Mucosa of descending colon (tissue), 3 donors: ENCODE measurements at regions not wholly inside any gene's neighbourhood (a gene's known extent, or its start where the extent isn't known, plus 50 kb on each side); places are given as distances from the start of the nearest gene placed in this dataset.

Source experiments
- ATAC-seq: fragments of 200-7000 bp; cut with Tn5 transposase; one replicate; pipeline ENCODE4 v1.9.1; 2020; ENCODE audit warnings: mild to moderate bottlenecking, moderate library complexity
- DNase-seq, 3 donors: peaks; one replicate each; pipeline ENCODE4 v3.0.0-alpha.2; 2020
- H3K36me3 ChIP-seq: fragments of 200-600 bp; one replicate; pipeline ENCODE4 v1.8.0; 2021; ENCODE audit warnings: low read depth, mild to moderate bottlenecking
- H3K4me1 ChIP-seq: fragments of 200-600 bp; one replicate; pipeline ENCODE4 v1.8.0; 2021; ENCODE audit warnings: low read depth, mild to moderate bottlenecking
- H3K4me3 ChIP-seq: fragments of 200-600 bp; one replicate; pipeline ENCODE4 v1.8.0; 2021; ENCODE audit warnings: mild to moderate bottlenecking
- H3K9me3 ChIP-seq: fragments of 200-600 bp; one replicate; pipeline ENCODE4 v1.8.0; 2021; ENCODE audit warnings: mild to moderate bottlenecking
- intact Hi-C, 2 donors: fragments of 100-400 bp; cut with DNase I in 1 of 2; cut with micrococcal nuclease in 1 of 2; formaldehyde crosslinking; loops; one replicate each; pipeline versions ENCODE4 v1.11.0 to v1.11.1; 2022; cut with DNase I, micrococcal nuclease
- TF ChIP-seq, protein P1 (sequence below): fragments of 200-600 bp; IDR thresholded peaks from one replicate; pipeline ENCODE4 v1.8.0; 2022; ENCODE audit warnings: antibody characterized with exemption, mild to moderate bottlenecking
- donor health status: DM: no; HTN: no; CAD: no; lungs with moderate emphysema.
- donor health status: DM: no; HTN: no; CAD: no.
- donor health status: DM: no; HTN: yes; CAD: no.

GRCh38 chr7:119033641-119034040 is 809.1 kb downstream of the ANKRD7 start:
- H3K36me3 ChIP-seq: no peaks in the 10 kb centered on the region
- TF ChIP-seq, protein P1, sequence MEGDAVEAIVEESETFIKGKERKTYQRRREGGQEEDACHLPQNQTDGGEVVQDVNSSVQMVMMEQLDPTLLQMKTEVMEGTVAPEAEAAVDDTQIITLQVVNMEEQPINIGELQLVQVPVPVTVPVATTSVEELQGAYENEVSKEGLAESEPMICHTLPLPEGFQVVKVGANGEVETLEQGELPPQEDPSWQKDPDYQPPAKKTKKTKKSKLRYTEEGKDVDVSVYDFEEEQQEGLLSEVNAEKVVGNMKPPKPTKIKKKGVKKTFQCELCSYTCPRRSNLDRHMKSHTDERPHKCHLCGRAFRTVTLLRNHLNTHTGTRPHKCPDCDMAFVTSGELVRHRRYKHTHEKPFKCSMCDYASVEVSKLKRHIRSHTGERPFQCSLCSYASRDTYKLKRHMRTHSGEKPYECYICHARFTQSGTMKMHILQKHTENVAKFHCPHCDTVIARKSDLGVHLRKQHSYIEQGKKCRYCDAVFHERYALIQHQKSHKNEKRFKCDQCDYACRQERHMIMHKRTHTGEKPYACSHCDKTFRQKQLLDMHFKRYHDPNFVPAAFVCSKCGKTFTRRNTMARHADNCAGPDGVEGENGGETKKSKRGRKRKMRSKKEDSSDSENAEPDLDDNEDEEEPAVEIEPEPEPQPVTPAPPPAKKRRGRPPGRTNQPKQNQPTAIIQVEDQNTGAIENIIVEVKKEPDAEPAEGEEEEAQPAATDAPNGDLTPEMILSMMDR: no peak
- intact Hi-C loops: no loop called here
- DNase-seq: no peak
- peaks cover 3% of the 10 kb centered on the region for H3K9me3 ChIP-seq
- H3K4me1 ChIP-seq: no peaks in the 10 kb centered on the region
- H3K4me3 ChIP-seq: no peak overlapping the region
- ATAC-seq: no peak

DNA sequence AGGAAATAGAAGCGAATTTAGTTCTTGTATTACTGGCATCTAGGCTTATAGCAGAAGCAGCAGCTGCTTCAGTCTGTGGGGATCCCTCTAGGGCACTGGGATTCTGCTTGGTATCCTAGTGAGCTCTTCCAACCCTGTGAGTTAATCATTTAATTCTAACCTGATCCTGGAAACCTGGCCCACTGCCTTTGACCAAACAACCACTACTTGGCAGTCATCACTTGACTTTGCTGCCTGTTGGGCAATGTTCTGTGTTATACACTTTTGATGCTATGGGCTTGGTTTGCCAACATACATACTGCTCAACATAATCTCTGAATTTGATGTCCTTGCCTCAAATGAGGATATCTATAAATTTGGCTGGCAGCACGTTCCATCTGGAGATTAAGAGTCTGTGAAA is 813.4 kb downstream of the ANKRD7 start:
- Histone ChIP-seq H3K4me3 (no peak overlapping the region), H3K4me1 (no peaks in the 10 kb centered on the region), H3K36me3 (no peaks in the 10 kb centered on the region), H3K9me3 (no peaks in the 10 kb centered on the region)
- ATAC-seq (no peak), DNase-seq (no peak)
- TF ChIP-seq, protein P1: no peak
- intact Hi-C loops: no loop called here

GRCh38 chr7:119046068-119046467 is 821.6 kb downstream of the ANKRD7 start:
- DNase-seq (no peak), ATAC-seq (no peak)
- intact Hi-C loops: no loop called here
- no peaks in the 10 kb centered on the region for H3K36me3 ChIP-seq
- H3K4me1 ChIP-seq: no peaks in the 10 kb centered on the region
- TF ChIP-seq, protein P1: no peak
- H3K9me3 ChIP-seq: no peaks in the 10 kb centered on the region
- H3K4me3 ChIP-seq: no peak overlapping the region

DNA sequence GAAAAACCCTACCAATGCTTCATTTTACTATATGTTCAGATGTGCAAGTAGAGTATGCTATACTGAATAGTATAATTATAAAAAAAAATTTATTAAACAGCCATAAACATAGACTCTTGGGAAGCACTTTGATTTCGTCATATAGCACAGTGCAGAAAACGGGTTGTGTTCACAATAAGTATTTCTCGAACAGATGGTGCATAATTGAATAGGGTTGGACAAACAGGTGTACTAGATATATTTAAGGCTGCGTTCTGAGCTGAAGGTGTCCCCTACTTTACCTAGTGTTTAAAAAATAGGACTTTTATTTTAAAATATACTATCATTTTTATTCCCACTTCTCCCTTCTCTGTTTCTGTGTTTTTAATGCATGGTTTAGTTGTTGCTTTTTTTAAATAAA is 841.5 kb downstream of the ANKRD7 start:
- no peaks in the 10 kb centered on the region for H3K4me1 ChIP-seq
- TF ChIP-seq, protein P1: no peak
- intact Hi-C loops: no loop called here
- H3K4me3 ChIP-seq: no peak overlapping the region
- no peak for DNase-seq
- H3K9me3 ChIP-seq: no peaks in the 10 kb centered on the region
- H3K36me3 ChIP-seq: no peaks in the 10 kb centered on the region
- ATAC-seq: no peak

- Histone ChIP-seq H3K4me1 (no peaks in the 10 kb centered on the region), H3K9me3 (peaks cover 11% of the 10 kb centered on the region), H3K4me3 (no peak overlapping the region), H3K36me3 (no peaks in the 10 kb centered on the region)
- intact Hi-C loops: no loop called here
- TF ChIP-seq, protein P1: no peak
- DNase-seq (no peak), ATAC-seq (no peak)
Observed at GRCh38 chr7:119086026-119086425, 861.5 kb downstream of the ANKRD7 start.

DNA sequence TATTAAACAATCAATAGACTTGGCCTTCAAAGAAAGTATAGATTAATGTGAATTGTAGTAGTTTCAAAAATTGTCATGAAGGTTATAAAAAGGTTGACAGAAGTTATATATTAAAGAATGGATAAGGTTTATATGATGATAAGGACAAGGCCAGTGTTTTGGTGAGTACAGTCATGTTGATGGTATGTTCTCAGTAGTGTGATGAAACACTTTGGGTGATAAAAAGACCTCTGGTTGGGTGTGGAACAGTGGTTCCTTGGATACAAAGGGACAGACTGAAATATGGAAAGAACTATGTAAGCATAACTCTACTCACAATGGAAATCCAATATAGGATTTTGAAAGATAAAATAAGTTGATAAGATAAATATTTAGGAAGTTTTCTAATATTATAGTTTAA is 866.3 kb downstream of the ANKRD7 start:
- intact Hi-C loops: no loop called here
- H3K4me3 ChIP-seq: no peak overlapping the region
- ATAC-seq (no peak), DNase-seq (no peak)
- peaks cover 3% of the 10 kb centered on the region for H3K9me3 ChIP-seq
- TF ChIP-seq, protein P1: no peak
- no peaks in the 10 kb centered on the region for H3K36me3 ChIP-seq
- no peaks in the 10 kb centered on the region for H3K4me1 ChIP-seq
